ENCODE measurements at regions not wholly inside any gene's neighbourhood (a gene's known extent, or its start where the extent isn't known, plus 50 kb on each side); places are given as distances from the start of the nearest gene placed in this dataset.

DNA sequence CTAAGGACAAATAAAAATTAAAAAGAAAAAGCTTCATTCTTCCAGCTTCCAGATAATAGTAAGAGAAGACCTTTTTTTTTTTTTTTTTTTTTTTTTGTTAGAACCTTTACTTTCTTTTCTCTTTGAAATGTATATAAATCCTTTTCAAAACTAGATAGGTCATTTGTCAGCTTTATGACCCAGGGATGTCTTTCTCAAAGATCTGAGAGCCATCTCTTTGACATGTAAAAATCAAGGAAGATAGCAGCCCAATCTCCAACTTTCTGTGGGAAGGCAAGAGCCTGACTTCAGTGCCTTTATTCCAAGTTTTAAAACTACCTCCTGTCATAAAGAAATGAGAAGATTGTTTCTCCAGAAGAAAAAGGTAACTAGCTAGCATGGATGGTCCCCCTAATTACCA is 203.3 kb upstream of the LRFN5 start:
- no peak for DNase-seq

DNA sequence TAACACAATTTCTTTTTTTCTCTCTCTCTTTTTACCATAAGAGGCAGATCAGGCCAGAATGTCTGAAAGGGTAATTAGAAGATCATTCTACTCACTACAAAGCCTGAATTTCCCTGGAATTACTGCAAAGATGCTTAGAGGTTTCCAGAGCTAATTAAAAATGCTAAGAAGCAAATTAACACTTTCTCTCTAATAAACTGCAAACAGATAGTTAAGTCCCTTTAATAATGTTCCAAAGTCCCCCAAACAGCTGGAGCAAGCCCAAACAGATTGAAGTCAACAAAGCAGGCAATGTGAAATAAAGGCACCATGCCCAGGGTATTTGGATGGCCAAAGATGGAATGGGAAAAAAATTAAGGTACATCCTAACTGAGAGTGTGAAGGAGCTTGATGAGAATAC is 208.8 kb upstream of the LRFN5 start:
- DNase-seq, result no peak

GRCh38 chr14:41393512-41393911 is 213.2 kb upstream of the LRFN5 start:
- DNase-seq, result no peak

DNA sequence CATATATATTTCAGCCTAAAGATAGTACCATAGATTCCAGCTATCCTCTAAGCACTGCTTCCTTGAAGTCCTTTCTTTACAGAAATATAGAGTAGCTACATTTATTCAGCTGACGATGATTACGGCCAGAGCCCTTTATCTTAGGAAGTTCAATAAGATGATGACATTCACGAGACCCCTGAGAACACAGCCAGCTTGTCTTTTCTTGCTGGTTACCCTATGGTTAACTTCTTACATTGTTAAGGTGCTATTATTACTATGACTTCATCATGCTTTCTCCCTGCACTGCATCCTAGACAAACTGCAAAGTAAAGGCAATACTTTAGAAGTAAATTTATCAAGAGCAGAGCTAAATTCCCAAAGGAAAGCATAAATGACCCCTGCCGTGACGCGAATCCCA is 214.4 kb upstream of the LRFN5 start:
- no peak for DNase-seq

- DNase-seq, result no peak
Measured at GRCh38 chr14:41389355-41389754, 217.3 kb upstream of the LRFN5 start.

- no peak for DNase-seq
Measured at GRCh38 chr14:41385797-41386196, 220.9 kb upstream of the LRFN5 start.

GRCh38 chr14:41380017-41380416 is 226.7 kb upstream of the LRFN5 start:
- DNase-seq, result no peak

- no peak for DNase-seq
Measured at GRCh38 chr14:41378526-41378925, 228.2 kb upstream of the LRFN5 start.

GRCh38 chr14:41377932-41378331 is 228.7 kb upstream of the LRFN5 start:
- DNase-seq, result no peak

DNA sequence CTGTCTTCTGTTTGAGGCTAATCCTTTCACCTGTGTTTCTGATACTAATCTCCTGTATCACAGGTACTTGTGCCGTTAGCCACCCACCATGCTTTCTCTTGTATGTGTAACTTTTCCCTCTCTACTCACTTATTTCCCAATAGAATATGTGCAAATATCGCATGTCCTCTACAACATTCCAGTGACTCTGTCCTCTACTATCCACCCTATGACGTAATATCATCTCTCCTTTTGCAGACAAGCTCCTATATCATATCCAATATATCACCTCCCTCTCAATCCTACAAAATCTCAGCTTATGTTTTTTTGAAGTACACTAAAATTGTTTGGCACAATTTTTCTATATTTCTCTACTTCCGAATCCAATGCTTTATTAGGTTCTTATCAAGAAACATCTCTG is 232.6 kb upstream of the LRFN5 start:
- DNase-seq, result no peak

- no peak for DNase-seq
Measured at GRCh38 chr14:41362139-41362538, 244.5 kb upstream of the LRFN5 start.

DNA sequence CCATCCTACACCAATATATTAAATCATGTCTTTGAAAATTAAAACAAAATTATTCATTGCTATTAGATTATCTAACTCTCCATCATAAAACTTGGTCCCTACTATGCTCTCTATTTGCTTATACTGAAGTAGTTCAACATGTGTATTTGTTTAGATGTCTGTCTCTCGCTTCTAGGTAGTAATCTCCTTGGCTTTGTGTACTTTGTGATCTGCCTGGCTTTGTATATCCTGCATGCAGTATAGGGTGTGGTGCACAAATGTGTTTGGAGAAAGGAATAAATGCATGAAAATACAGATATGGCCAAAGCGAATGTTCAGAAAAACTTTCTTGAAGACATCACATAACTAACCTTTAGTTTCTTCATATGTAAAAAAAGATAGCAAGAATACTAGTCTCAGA is 246.6 kb upstream of the LRFN5 start:
- no peak for DNase-seq

GRCh38 chr14:41355866-41356265 is 250.8 kb upstream of the LRFN5 start:
- no peak for DNase-seq

- DNase-seq, result no peak
Measured at GRCh38 chr14:41350476-41350875, 256.2 kb upstream of the LRFN5 start.

DNA sequence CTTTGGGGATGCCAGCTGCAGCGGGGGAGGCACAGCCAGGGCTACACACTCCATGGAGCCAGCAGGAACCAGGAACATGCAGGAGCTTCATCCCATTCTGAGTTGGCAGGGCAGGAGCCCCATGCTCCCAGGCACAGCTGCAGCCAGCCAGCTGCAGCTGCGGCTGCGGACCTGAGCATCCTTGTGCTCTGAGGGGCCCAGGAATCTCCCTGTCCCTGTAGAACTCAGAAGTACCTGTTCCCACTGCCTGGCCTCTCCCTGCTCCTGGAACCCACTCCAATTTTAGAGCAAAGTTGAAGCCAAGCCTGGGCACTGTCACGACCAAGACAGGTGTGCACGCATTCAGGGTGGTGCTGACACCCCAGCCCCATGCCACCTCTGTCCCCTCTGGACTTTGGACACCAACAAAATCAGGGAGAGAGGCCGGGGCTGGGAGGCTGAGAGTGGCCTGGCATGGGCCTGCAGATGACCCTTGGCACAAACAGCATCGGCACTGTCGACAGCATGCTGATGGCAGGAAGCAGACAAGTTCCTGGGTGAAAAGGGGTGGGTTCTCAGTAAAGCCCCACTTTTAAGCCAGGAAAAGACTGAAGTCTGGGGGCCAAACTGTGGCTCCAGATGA is 257.3 kb upstream of the LRFN5 start:
- no peak for DNase-seq

DNA sequence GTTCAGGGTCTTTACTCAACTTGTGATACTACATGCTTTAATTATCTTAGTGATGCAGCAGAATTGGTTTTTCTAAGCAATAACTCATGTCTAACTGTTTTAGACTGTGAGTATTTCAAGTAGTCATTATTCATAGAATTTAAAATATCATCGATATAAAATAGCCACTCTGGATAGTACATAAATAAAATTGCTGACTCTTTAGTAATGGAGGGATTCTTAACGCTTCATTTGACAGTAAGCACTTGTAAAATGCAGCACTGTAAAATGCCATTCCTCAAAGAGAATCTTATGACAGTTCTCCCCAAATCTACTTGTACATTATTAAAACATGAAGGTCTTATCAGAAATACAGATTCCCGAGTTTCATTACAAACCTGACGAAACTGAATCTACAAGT is 262.8 kb upstream of the LRFN5 start:
- no peak for DNase-seq

GRCh38 chr14:41313196-41313595 is 293.5 kb upstream of the LRFN5 start:
- DNase-seq, result no peak

DNA sequence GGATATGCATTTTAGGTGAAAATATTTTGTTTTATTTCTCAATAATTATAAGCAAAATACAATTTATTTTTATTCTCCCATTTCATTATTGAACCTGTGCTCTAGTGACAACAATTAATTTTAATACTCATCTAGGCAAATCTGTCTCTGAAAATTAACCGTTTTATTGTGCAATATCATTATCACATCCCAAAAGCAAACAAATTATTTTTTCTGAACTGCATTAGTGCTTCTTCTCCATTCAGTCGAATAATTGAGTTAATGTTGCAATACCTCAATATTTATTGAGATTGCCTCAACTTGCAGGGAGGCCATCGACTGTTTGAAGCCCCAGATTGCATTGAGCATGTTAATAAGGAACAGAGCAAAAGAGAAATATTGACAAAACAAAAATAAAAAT is 303.2 kb upstream of the LRFN5 start:
- DNase-seq, result no peak

- no peak for DNase-seq
Measured at GRCh38 chr14:41302776-41303175, 303.9 kb upstream of the LRFN5 start.

DNA sequence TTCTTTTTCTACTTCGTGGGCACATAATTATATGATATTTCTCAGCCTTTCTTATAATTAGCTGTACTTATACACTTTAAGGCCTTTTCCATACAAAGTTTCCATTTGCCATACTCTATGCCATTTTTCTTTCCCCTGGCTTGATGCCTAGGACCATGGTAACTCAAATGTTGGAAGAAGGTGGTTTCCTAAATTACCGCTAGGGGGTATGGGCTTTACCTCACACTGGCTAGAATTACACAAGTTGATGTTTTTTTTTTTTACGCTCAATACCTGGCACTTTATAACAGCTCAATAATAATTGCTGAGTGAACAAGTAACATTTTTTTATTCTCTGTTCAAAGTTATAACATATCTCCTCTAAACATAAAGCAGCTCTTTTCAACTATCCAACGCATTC is 306.8 kb upstream of the LRFN5 start:
- DNase-seq, result no peak

GRCh38 chr14:41298328-41298690 is 308.4 kb upstream of the LRFN5 start:
- DNase-seq, result no peak

DNA sequence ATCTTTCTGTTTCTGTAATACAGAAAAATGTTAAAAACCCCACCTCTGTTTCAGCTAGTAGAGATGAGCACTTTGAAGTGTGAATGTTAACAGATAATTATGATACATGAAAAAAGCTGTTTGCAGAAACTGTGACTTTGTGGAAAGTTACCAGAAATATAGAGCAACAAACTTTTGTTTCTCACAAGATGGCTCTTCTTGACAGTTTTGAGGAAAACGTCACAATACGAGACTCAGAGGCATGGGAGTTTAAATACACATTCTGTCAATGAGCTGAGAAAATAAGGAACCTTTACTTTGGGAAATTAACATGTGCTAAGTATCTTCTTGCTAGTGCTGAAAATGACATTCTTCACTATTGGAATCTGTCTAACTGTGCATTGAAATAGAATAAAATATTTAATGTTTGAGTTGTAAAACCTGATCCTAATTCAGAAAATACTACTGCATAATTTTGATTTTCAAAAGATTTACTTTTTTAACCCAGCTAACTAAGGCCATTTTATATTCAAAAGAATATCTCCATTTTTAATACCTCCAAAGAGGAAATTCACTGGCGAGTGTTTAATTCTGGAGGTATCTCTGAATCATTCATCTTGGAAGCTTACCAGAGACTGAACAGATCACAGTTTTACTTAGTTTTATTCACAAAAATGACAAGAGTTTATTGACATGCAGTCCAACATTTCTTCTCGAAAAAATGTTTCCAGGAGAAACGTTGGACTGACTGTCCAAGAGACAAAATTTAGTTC is 308.9 kb upstream of the LRFN5 start:
- DNase-seq, result no peak

DNA sequence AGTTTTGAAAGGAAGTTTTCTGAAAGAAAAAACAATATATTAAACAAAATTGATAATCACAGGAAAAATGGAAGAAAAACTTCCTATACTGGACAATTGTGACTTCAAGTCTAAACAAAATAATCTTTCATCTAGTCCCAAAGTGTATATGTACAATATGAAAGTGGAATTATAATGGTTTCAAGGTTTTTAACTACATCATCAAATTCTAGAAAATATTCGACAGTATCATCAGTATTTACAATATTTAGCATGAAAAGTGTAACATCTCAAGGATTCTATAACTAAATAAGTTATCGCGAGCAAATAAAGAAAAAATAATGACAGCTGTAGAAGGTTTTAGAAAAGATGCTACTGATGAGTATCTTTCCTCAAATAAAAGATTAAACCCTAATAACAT is 310.9 kb upstream of the LRFN5 start:
- DNase-seq, result no peak

- DNase-seq, result no peak
Measured at GRCh38 chr14:41289025-41289424, 317.7 kb upstream of the LRFN5 start.

DNA sequence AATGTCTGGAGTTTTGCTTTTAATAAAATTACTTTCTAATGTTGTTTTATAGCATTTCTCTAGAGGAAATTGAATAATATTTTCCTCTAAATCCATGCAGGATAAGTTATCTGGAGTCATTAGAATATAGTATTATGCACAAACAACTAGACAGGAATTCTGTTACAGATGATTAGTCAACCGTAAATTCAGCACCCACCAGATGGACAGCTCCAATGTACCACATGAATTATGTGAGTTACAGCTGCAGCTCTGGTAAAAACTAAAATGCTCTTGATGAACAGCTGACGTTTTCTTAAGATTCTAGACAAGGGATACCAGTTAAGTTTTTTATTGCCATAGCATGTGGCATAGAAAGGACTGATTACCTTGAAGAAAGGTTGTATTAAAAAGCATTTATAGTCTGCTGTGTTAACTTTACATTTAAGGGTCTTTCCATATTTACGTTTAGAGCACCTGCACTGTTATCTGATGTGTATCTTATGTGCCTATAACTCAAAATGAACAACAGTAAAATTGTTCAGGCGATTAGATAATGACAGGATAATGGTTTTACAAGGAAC is 321.4 kb upstream of the LRFN5 start:
- peak; percentile 98 for DNase-seq

Measured in NCI-H524 treated with DMSO at 0.1 percent for 48 hours (cell line).